ENCODE measurements at regions not wholly inside any gene's neighbourhood (a gene's known extent, or its start where the extent isn't known, plus 50 kb on each side); places are given as distances from the start of the nearest gene placed in this dataset.

DNA sequence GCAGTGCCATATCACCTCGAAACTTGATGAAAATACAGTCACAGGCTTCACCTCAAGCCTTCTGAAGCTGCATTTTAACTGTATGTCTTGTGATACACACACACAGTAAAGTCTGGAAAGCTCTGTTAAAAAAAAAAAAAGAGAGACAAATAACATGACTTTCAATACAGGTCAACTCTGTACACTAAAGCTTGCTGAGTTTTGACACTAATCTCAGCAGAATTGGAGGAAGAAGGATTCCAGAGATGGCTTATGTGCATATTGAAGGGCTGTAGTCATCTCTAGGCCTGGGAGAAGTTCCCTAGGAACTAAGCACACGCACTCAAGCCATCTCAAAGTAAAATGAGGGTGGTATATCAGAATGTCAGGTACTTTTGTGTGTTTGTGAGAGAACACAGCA is 875.1 kb downstream of the EPHA4 start:
- TF ChIP-seq POLR2AphosphoS5 (IDR thresholded peaks at IDR 0.05) = no peak
- TF ChIP-seq, protein P1, sequence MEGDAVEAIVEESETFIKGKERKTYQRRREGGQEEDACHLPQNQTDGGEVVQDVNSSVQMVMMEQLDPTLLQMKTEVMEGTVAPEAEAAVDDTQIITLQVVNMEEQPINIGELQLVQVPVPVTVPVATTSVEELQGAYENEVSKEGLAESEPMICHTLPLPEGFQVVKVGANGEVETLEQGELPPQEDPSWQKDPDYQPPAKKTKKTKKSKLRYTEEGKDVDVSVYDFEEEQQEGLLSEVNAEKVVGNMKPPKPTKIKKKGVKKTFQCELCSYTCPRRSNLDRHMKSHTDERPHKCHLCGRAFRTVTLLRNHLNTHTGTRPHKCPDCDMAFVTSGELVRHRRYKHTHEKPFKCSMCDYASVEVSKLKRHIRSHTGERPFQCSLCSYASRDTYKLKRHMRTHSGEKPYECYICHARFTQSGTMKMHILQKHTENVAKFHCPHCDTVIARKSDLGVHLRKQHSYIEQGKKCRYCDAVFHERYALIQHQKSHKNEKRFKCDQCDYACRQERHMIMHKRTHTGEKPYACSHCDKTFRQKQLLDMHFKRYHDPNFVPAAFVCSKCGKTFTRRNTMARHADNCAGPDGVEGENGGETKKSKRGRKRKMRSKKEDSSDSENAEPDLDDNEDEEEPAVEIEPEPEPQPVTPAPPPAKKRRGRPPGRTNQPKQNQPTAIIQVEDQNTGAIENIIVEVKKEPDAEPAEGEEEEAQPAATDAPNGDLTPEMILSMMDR (IDR thresholded peaks at IDR 0.05) = no peak

All from breast epithelium (tissue), 3 donors.